Right renal cortex interstitium (tissue), 3 donors: ENCODE measurements at regions not wholly inside any gene's neighbourhood (a gene's known extent, or its start where the extent isn't known, plus 50 kb on each side); places are given as distances from the start of the nearest gene placed in this dataset.
"Not testable (repeated sequence)": the region's sequence is repeated elsewhere in the genome, so short reads cannot be mapped to it uniquely, and the experiment has no call there.

Experiments
- DNase-seq, 3 donors: peaks; one replicate each; pipeline ENCODE4 v3.0.0-alpha.2; 2013; ENCODE audit warnings: low read depth in 3 of 3, low spot score in 2 of 3

DNA sequence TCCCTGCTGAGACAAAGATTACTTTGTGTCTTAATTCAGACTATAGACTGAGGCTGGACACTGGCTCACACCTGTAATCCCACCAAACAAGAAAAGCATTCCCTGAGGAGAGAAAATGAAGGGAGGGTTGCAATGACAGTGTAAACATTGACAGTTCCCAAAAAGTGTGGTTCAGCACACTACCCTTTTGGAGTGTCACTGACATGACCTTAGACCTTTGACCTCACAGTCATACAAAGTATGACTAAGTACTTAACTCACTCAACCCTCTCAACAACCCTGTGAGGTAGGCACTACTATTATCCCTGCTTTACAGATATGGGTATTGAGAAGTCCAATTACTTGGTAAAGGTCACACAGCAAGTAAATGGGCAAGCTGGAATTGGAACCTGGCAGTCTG, 341.7 kb downstream of the LRRC3B start:
- DNase-seq: no peak

- no peak for DNase-seq
Observed at GRCh38 chr3:26964836-26965235, 342.3 kb downstream of the LRRC3B start.

DNA sequence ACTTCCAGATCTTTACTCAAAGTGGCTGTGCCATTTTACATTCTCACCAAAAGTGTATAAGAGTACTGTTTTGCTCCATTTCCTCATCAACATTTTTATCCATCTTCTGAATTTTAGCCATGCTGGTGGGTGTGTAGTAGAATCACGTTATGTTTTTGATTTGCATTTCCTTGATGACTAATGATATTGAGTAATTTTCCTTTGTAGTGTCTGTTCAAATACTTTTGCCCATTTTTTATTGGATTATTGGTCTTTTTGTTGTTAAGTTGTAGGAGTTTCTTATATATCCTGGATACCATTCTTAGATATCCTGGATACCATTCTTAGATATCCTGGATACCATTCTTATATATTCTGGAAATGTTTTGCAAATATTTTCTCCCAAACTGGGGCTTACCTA, 344.9 kb downstream of the LRRC3B start:
- no peak for DNase-seq

GRCh38 chr3:26984416-26985390, 362.1 kb downstream of the LRRC3B start:
- DNase-seq: no peak

DNA sequence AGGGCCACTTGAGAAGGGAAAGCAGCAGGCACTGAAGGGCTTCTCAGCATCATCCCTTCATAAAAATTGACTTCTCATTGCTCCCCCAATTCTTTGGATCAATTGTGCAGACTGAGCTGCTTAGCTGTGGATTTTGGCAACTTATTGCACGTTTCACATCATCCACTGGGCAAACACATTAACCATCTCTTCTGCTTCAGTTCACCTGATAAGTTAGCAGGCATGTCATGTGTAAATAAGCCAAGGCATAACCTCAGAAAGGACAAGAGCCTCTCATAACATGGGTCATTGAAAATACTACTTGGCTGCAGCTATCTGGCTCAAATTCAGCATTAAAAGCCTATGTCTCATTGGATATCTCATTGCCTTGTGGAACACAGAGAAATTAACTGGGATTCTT, 366.5 kb downstream of the LRRC3B start:
- no peak for DNase-seq

DNA sequence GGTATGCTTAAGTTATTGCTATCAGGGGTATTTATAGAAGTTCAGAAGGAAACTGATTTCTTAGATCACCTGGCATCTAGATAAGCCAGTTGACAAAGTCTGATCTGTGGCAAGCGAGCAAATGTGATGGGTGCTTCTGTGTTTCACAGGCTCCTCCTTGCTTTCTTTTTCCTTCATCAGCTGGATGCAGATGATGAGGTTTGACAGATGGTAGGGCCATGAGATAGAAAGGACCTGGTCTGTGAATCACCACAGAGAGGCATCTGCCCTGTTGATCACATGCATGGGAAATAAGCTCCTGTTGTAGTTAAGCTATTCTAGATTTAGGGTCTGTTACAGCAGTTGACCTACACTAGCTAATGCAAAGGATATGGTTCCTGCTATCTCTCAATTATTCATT, 372.0 kb downstream of the NEK10 start:
- no peak for DNase-seq

- no peak for DNase-seq
Observed at GRCh38 chr3:27010834-27011233, 358.3 kb downstream of the NEK10 start.

- no peak for DNase-seq
Observed at GRCh38 chr3:27022096-27022761, 347.0 kb downstream of the NEK10 start.

DNA sequence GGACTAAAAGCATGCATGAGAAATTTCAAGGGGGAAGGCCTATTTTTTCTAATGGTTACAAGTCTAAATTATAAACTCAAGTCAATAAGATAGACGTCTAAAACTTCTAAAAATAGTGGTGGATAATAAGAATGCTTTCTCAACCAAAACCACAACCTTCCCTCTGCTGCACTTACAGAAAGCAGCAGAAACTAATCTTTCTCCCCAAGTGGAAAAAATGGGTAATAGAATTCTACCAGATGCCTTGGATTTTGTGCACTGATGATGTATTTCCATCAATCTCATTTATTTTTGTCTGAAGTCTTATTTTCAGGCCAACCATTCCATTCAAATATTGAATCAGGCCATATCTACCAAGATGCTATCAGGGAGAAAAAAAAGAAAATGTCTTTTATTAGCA, 344.7 kb downstream of the NEK10 start:
- no peak for DNase-seq

- DNase-seq: no peak
Observed at GRCh38 chr3:27025718-27026117, 343.5 kb downstream of the NEK10 start.

GRCh38 chr3:27031476-27031875, 337.7 kb downstream of the NEK10 start:
- DNase-seq: no peak

GRCh38 chr3:27034255-27034654, 334.9 kb downstream of the NEK10 start:
- DNase-seq: no peak

DNA sequence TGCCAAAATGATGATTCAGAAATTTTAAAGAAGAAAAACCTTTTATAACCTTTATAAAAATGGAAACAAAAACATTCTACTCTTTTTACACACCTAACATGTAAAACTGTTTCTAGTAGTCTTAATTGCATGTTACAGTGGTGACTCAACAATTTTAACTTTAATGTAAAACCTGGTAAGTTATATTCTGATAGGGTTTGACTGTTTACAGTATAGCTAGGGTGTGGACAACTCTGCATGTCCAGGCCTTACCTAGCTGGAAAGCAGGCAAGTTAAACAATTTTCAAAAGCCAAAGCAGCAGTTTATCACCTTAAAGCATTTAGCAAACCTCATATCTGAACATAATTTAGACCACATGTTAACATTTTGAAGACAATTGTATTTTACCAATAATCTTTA, 328.5 kb downstream of the NEK10 start:
- no peak for DNase-seq

GRCh38 chr3:27042541-27042940, 326.6 kb downstream of the NEK10 start:
- DNase-seq: not testable (repeated sequence)

DNA sequence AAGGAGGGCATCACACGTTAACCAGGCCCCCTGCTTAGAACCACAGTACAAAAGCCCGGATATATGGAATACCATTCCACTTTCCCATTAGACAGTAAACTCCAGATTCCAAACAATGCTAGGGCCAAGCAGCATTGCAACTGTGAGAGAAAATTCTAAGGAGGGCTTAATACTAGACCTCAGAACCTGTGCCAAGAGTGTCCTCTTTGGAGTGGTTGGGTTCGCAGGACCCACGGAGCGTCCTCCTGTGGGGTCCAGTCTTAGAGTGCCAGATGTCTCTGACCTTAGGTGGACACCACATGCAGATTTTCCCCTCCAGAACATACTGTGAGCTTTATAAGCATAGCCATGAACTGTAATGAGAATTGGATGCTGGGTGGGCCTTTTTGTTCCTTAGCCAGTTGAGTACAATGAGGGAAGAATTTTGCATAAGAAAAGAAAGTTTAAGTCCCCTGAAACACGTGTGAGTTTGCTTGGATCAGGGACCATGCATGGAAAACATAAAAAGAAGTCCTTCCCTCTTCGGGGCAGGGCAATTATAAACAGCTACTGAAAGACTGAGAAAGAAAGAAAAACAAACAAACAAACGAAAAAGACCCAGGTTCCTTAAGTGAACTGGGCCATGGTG, 325.7 kb downstream of the NEK10 start:
- no peak for DNase-seq

DNA sequence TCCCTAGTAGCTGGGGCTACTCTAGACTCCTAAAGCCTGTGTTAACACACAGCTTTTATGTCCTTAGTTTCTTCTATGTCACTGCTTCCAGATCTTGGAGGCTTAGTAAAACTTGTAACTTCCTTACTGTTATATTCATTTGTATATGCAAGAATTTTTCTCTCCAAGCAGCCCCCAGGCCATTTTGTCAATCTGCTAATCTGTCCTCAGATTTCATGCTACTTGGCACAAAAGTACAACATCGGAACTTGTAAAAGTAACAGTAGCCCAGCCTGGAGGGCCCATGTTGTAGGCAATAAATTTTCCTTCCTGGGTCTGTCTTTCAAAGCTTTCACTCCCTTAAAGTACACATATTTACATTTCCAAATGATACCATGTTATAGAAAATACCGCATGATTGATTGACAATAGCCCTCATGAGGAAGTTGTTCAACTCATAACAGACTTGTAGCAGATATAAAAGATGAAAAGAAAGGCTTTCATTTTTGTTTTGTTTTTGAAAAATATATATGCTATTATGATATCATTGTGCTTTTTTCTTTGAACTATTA, 324.2 kb downstream of the NEK10 start:
- DNase-seq: no peak

DNA sequence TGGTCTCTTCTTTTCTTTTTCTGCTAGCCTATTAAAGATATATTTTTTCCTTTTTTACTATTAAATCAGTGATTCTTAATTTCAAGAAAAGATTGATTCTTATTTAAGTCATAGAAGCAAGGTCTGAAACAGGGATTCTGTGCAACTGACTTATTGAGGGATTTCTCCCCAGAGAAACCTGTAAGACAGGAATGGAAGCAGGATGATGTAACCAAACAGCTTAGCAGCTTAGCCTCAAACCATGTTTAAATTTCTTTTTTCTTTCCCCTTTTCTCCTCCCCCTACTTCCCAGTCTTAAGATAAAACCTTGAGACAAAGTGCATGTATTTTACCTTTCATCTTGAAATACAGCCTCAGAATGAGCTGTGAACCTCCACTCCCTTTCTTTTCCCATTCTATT, 322.8 kb downstream of the NEK10 start:
- no peak for DNase-seq

- no peak for DNase-seq
Observed at GRCh38 chr3:27049792-27050191, 319.4 kb downstream of the NEK10 start.

GRCh38 chr3:27051527-27051926, 317.7 kb downstream of the NEK10 start:
- not testable (repeated sequence) for DNase-seq

- DNase-seq: no peak
Observed at GRCh38 chr3:27056326-27056725, 312.9 kb downstream of the NEK10 start.

DNA sequence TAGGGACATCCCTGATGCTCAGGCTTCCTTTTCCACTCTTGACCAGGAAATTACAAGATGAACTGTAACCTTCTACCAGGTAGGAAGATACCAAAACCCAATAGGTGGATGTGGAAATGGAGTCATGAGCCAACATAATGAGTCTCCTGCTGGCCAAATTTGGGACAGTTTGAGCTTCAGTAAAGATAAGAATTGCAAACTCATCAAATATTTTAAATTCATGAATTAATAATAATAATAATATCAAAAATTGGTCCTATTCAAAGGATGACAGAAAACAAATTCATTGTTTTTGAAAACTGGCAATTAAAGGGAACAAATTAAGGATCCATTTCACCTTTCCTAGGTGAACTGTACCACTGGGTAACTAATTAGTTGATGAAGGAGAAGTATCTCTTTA, 309.7 kb downstream of the NEK10 start:
- no peak for DNase-seq
